Activated naive CD4-positive, alpha-beta T cell treated with anti-CD3 and anti-CD28 coated beads, Interleukin-2, amount 50 U/mL, for 72 hours (primary cell): ENCODE measurements at regions not wholly inside any gene's neighbourhood (a gene's known extent, or its start where the extent isn't known, plus 50 kb on each side); places are given as distances from the start of the nearest gene placed in this dataset.
A peak's percentile ranks its signal among the peaks of the same experiment; 100 is the strongest.
"Not testable (repeated sequence)": the region's sequence is repeated elsewhere in the genome, so short reads cannot be mapped to it uniquely, and the experiment has no call there.

Experiments used
- ATAC-seq, 2 donors: fragments of 150-1000 bp; cut with Tn5 transposase; 2 replicates each; pipeline ENCODE4 v1.10.0; 2021; ENCODE audit warnings: mild to moderate bottlenecking in 2 of 2, moderate library complexity in 2 of 2
- DNase-seq, 2 donors: peaks; one replicate each; pipeline ENCODE4 v3.0.0; 2021 to 2022; ENCODE audit warnings: low spot score in 2 of 2
- H3K27ac Mint-ChIP-seq, 2 donors: one replicate each; pipeline ENCODE4 v1.8.0; 2022; ENCODE audit warnings: mild to moderate bottlenecking in 2 of 2, mixed read lengths in 2 of 2
- H3K36me3 Mint-ChIP-seq, 2 donors: one replicate each; pipeline ENCODE4 v1.8.0; 2022; ENCODE audit warnings: mixed read lengths in 2 of 2
- H3K9me3 Mint-ChIP-seq, 2 donors: one replicate each; pipeline ENCODE4 v1.8.0; 2022; ENCODE audit warnings: mixed read lengths in 2 of 2

- ATAC-seq, result no peak
- DNase-seq, result no peak
- H3K9me3 Mint-ChIP-seq, result no peaks in the 10 kb centered on the region
- H3K36me3 Mint-ChIP-seq, result no peaks in the 10 kb centered on the region
- no peak overlapping the region for H3K27ac Mint-ChIP-seq
Observed at GRCh38 chr18:11377766-11378540, 228.6 kb upstream of the PIEZO2 start.

GRCh38 chr18:11372163-11372562, 222.8 kb upstream of the PIEZO2 start:
- Mint-ChIP-seq H3K27ac (no peak overlapping the region), H3K36me3 (no peaks in the 10 kb centered on the region), H3K9me3 (peaks cover 0 to 4% of the 10 kb centered on the region in 2 donors)
- ATAC-seq (no peak), DNase-seq (no peak)

GRCh38 chr18:11369556-11369955, 220.2 kb upstream of the PIEZO2 start:
- DNase-seq (no peak), ATAC-seq (no peak)
- Mint-ChIP-seq H3K27ac (no peak overlapping the region), H3K36me3 (no peaks in the 10 kb centered on the region), H3K9me3 (peaks cover 0 to 4% of the 10 kb centered on the region in 2 donors)

GRCh38 chr18:11368020-11368419, 218.7 kb upstream of the PIEZO2 start:
- Mint-ChIP-seq H3K27ac (no peak overlapping the region), H3K36me3 (no peaks in the 10 kb centered on the region), H3K9me3 (peaks cover 0 to 4% of the 10 kb centered on the region in 2 donors)
- ATAC-seq (peak in 1 of 2 donors; percentile 24), DNase-seq (no peak)

- Mint-ChIP-seq H3K27ac (no peak overlapping the region), H3K9me3 (peaks cover 0 to 10% of the 10 kb centered on the region in 2 donors), H3K36me3 (no peaks in the 10 kb centered on the region)
- ATAC-seq, result no peak
- DNase-seq, result no peak
Observed at GRCh38 chr18:11367351-11367750, 218.0 kb upstream of the PIEZO2 start.

- Mint-ChIP-seq H3K36me3 (no peaks in the 10 kb centered on the region), H3K9me3 (peaks cover 0 to 11% of the 10 kb centered on the region in 2 donors), H3K27ac (no peak overlapping the region)
- ATAC-seq (no peak), DNase-seq (no peak)
Observed at GRCh38 chr18:11366410-11366809, 217.0 kb upstream of the PIEZO2 start.

- no peak overlapping the region for H3K27ac Mint-ChIP-seq
- ATAC-seq (no peak), DNase-seq (no peak)
- peaks cover 0 to 7% of the 10 kb centered on the region in 2 donors for H3K9me3 Mint-ChIP-seq
- no peaks in the 10 kb centered on the region for H3K36me3 Mint-ChIP-seq
Observed at GRCh38 chr18:11362856-11363255, 213.5 kb upstream of the PIEZO2 start.

- not testable (repeated sequence) for ATAC-seq, DNase-seq, H3K9me3 Mint-ChIP-seq, H3K27ac Mint-ChIP-seq, H3K36me3 Mint-ChIP-seq
Observed at GRCh38 chr18:11361862-11362261, 212.5 kb upstream of the PIEZO2 start.

GRCh38 chr18:11357678-11358077, 208.3 kb upstream of the PIEZO2 start:
- no peak for DNase-seq
- no peak overlapping the region for H3K27ac Mint-ChIP-seq
- peaks cover 0 to 5% of the 10 kb centered on the region in 2 donors for H3K9me3 Mint-ChIP-seq
- no peak for ATAC-seq
- no peaks in the 10 kb centered on the region for H3K36me3 Mint-ChIP-seq

GRCh38 chr18:11344576-11344975, 195.2 kb upstream of the PIEZO2 start:
- not testable (repeated sequence) for H3K36me3 Mint-ChIP-seq, H3K27ac Mint-ChIP-seq, ATAC-seq, DNase-seq
- peaks cover 18 to 31% of the 10 kb centered on the region in 2 donors for H3K9me3 Mint-ChIP-seq

- H3K9me3 Mint-ChIP-seq, result peaks cover 11 to 21% of the 10 kb centered on the region in 2 donors
- DNase-seq, result no peak
- no peak for ATAC-seq
- H3K27ac Mint-ChIP-seq, result no peak overlapping the region
- peaks cover 0 to 10% of the 10 kb centered on the region in 2 donors for H3K36me3 Mint-ChIP-seq
Observed at GRCh38 chr18:11343096-11343495, 193.7 kb upstream of the PIEZO2 start.

- not testable (repeated sequence) for H3K27ac Mint-ChIP-seq, ATAC-seq, H3K36me3 Mint-ChIP-seq, DNase-seq
- H3K9me3 Mint-ChIP-seq, result peaks cover 11 to 15% of the 10 kb centered on the region in 2 donors
Observed at GRCh38 chr18:11342115-11342514, 192.7 kb upstream of the PIEZO2 start.

- ATAC-seq (no peak), DNase-seq (no peak)
- peaks cover 0 to 5% of the 10 kb centered on the region in 2 donors for H3K36me3 Mint-ChIP-seq
- no peak overlapping the region for H3K27ac Mint-ChIP-seq
- H3K9me3 Mint-ChIP-seq, result peaks cover 7 to 14% of the 10 kb centered on the region in 2 donors
Observed at GRCh38 chr18:11339188-11339775, 189.9 kb upstream of the PIEZO2 start.

GRCh38 chr18:11336241-11336640, 186.9 kb upstream of the PIEZO2 start:
- H3K36me3 Mint-ChIP-seq, result no peaks in the 10 kb centered on the region
- H3K9me3 Mint-ChIP-seq, result peaks cover 0 to 5% of the 10 kb centered on the region in 2 donors
- ATAC-seq, result no peak
- no peak overlapping the region for H3K27ac Mint-ChIP-seq
- DNase-seq, result no peak

- Mint-ChIP-seq H3K9me3 (peaks cover 6% of the 10 kb centered on the region in 2 donors), H3K27ac (no peak overlapping the region), H3K36me3 (no peaks in the 10 kb centered on the region)
- DNase-seq (no peak), ATAC-seq (no peak)
Observed at GRCh38 chr18:11327391-11328009, 178.1 kb upstream of the PIEZO2 start.

GRCh38 chr18:11324956-11325882, 175.8 kb upstream of the PIEZO2 start:
- DNase-seq (peak in 1 of 2 donors; percentile 5), ATAC-seq (peak; percentile 94 to 96)
- Mint-ChIP-seq H3K36me3 (no peaks in the 10 kb centered on the region), H3K9me3 (peaks cover 6 to 10% of the 10 kb centered on the region in 2 donors), H3K27ac (no peak overlapping the region)
